Chondrocyte (in vitro differentiated cells): ENCODE measurements at regions not wholly inside any gene's neighbourhood (a gene's known extent, or its start where the extent isn't known, plus 50 kb on each side); places are given as distances from the start of the nearest gene placed in this dataset.
"Not testable (repeated sequence)": the region's sequence is repeated elsewhere in the genome, so short reads cannot be mapped to it uniquely, and the experiment has no call there.

Source experiments
- DNase-seq: peaks from one replicate; pipeline ENCODE4 v3.0.0; 2021; ENCODE audit warnings: mixed read lengths, low spot score
- H3K27ac Mint-ChIP-seq: one replicate; pipeline ENCODE4 v1.8.0; 2021; ENCODE audit warnings: mild to moderate bottlenecking, moderate library complexity, mixed read lengths; ENCODE audit not compliant: unreplicated experiment
- H3K27me3 Mint-ChIP-seq: 2 replicates; pipeline ENCODE4 v1.8.0; 2021; ENCODE audit warnings: low read depth, mixed read lengths
- H3K36me3 Mint-ChIP-seq: 2 replicates; pipeline ENCODE4 v1.8.0; 2021; ENCODE audit warnings: low read depth, mixed read lengths
- H3K4me1 Mint-ChIP-seq: 2 replicates; pipeline ENCODE4 v1.8.0; 2021; ENCODE audit warnings: low read depth, mild to moderate bottlenecking, mixed read lengths
- H3K4me3 Mint-ChIP-seq: one replicate; pipeline ENCODE4 v1.8.0; 2021; ENCODE audit warnings: mild to moderate bottlenecking, moderate library complexity, mixed read lengths; ENCODE audit not compliant: unreplicated experiment
- H3K9me3 Mint-ChIP-seq: 2 replicates; pipeline ENCODE4 v1.8.0; 2021; ENCODE audit warnings: low read depth, mixed read lengths
- TF ChIP-seq, protein P1 (sequence below): fragments of 200-600 bp; sonication (generic); IDR thresholded peaks from 2 replicates; pipeline ENCODE4 v1.5.0; 2021; ENCODE audit warnings: antibody characterized with exemption, mild to moderate bottlenecking, moderate library complexity

GRCh38 chr6:40146902-40147301 is 212.6 kb upstream of the MOCS1 start:
- no peaks in the 10 kb centered on the region for H3K36me3 Mint-ChIP-seq
- TF ChIP-seq, protein P1, sequence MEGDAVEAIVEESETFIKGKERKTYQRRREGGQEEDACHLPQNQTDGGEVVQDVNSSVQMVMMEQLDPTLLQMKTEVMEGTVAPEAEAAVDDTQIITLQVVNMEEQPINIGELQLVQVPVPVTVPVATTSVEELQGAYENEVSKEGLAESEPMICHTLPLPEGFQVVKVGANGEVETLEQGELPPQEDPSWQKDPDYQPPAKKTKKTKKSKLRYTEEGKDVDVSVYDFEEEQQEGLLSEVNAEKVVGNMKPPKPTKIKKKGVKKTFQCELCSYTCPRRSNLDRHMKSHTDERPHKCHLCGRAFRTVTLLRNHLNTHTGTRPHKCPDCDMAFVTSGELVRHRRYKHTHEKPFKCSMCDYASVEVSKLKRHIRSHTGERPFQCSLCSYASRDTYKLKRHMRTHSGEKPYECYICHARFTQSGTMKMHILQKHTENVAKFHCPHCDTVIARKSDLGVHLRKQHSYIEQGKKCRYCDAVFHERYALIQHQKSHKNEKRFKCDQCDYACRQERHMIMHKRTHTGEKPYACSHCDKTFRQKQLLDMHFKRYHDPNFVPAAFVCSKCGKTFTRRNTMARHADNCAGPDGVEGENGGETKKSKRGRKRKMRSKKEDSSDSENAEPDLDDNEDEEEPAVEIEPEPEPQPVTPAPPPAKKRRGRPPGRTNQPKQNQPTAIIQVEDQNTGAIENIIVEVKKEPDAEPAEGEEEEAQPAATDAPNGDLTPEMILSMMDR: no peak
- no peak for DNase-seq
- no peak overlapping the region for H3K4me3 Mint-ChIP-seq
- no peak overlapping the region for H3K27ac Mint-ChIP-seq
- H3K9me3 Mint-ChIP-seq: peaks cover 8% of the 10 kb centered on the region
- peaks cover 24% of the 10 kb centered on the region for H3K27me3 Mint-ChIP-seq
- H3K4me1 Mint-ChIP-seq: no peaks in the 10 kb centered on the region

DNA sequence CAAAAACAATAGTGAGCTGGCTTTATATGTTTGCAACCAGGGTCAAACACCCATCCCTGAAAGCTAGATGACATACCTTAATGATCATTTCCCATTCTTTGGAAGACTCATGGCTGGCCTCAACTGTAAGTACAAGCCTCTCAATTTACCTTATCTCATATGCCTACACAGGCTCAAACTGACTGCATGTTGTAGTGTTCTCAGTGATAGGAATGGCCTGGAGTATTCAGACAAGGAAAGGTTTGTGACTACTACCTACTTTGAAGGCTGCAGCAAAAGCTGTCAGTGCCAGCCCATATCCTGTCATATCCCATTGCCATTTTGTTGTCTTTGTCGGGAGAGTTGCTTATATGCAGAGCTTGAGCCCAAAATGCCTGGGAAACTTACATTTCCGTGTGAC is 205.2 kb upstream of the MOCS1 start:
- TF ChIP-seq, protein P1: no peak
- peaks cover 14% of the 10 kb centered on the region for H3K27me3 Mint-ChIP-seq
- H3K27ac Mint-ChIP-seq: no peak overlapping the region
- H3K4me3 Mint-ChIP-seq: no peak overlapping the region
- no peaks in the 10 kb centered on the region for H3K36me3 Mint-ChIP-seq
- H3K9me3 Mint-ChIP-seq: peaks cover 6% of the 10 kb centered on the region
- no peak for DNase-seq
- H3K4me1 Mint-ChIP-seq: no peaks in the 10 kb centered on the region

DNA sequence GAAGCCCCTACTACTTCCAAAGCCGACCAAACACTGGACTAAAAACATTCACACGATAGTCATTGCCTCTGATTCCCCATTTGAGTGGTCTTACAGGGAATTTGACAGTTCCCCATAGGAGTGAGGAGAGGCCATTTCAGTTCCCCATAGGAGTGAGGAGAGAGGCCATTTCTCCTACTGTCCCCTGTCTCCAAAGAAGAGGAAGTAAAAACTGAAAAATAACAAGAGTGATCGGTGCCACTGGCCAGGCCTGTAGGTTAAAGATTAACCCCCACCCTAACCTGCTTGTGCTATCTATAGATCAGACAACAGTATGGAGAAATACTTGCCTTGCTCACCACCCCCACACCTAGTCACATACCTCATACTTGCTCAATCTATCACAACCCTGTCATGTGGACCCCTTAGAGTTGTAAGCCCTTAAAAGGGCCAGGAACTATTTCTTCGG is 204.0 kb upstream of the MOCS1 start:
- Mint-ChIP-seq H3K27ac (no peak overlapping the region), H3K27me3 (peaks cover 14% of the 10 kb centered on the region), H3K36me3 (no peaks in the 10 kb centered on the region), H3K4me3 (no peak overlapping the region), H3K9me3 (peaks cover 2% of the 10 kb centered on the region), H3K4me1 (no peaks in the 10 kb centered on the region)
- TF ChIP-seq, protein P1: no peak
- DNase-seq: no peak

DNA sequence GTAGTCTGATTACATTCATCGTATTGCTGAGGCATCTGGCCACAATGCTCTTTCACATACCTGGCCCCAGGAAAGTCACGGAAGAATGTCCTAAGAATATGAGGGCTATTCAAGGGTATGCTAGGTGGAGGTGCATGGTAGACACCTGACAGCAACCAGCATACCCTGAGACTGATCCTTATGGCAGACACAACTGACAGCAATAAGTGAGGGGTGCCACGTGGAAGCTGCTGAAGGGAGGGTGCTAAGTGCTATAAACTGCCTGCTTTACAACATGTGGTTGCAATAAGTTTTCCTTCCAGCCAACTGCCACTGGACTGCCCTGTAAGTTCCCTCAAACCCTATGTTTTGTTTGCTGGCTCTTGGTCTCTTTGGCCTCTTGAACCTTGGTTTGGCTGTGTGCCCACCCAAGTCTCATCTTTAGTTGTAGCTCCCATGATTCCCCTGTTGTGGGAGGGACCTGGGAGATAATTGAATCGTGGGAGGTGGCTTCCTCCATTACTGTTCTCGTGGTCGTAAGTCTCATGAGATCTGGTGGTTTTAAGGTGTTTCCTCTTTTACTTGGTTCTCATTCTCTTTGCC is 201.3 kb upstream of the MOCS1 start:
- Mint-ChIP-seq H3K4me3 (no peak overlapping the region), H3K27ac (no peak overlapping the region), H3K36me3 (no peaks in the 10 kb centered on the region), H3K27me3 (peaks cover 14% of the 10 kb centered on the region), H3K4me1 (no peaks in the 10 kb centered on the region), H3K9me3 (peaks cover 2% of the 10 kb centered on the region)
- DNase-seq: no peak
- TF ChIP-seq, protein P1: no peak

GRCh38 chr6:40133981-40134380 is 199.7 kb upstream of the MOCS1 start:
- peaks cover 12% of the 10 kb centered on the region for H3K27me3 Mint-ChIP-seq
- not testable (repeated sequence) for H3K27ac Mint-ChIP-seq, H3K4me3 Mint-ChIP-seq, H3K4me1 Mint-ChIP-seq, H3K36me3 Mint-ChIP-seq, DNase-seq, H3K9me3 Mint-ChIP-seq

DNA sequence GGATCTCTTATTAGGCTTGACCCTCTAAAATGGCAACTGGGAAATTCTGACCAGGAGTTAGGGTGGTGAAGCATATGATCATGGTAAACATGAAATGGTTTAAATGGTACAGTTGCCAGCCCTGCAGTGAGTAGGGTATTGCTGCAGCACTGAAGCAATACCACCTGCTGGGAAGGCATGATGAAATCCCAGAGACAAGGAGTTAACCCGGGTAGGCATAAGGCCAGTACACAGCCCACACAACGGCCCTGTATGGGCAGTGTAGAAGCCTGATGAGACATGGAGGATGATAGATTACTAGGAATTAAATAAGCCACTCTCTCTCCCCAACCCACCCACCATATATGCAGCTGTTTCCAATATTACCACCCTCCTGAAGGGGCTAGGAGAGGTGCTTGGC is 197.4 kb upstream of the MOCS1 start:
- Mint-ChIP-seq H3K27ac (no peak overlapping the region), H3K4me1 (no peaks in the 10 kb centered on the region), H3K27me3 (no peaks in the 10 kb centered on the region), H3K4me3 (no peak overlapping the region), H3K9me3 (peaks cover 7% of the 10 kb centered on the region), H3K36me3 (no peaks in the 10 kb centered on the region)
- TF ChIP-seq, protein P1: no peak
- DNase-seq: no peak
